H1 (cell line): ENCODE measurements at regions not wholly inside any gene's neighbourhood (a gene's known extent, or its start where the extent isn't known, plus 50 kb on each side); places are given as distances from the start of the nearest gene placed in this dataset.
"Not testable (repeated sequence)": the region's sequence is repeated elsewhere in the genome, so short reads cannot be mapped to it uniquely, and the experiment has no call there.

Experiments
- CTCF ChIA-PET: fragments of 300-600 bp; sonication (Branson Sonifier 250); formaldehyde crosslinking; loops from one replicate; lab custom pipeline; 2021; ENCODE audit not compliant: partially characterized antibody; lab: Charles Lee
- POLR2A ChIA-PET: fragments of 300-600 bp; sonication (Branson Sonifier 250); formaldehyde crosslinking; loops from one replicate; lab custom pipeline; 2021; ENCODE audit warnings: inconsistent platforms; ENCODE audit not compliant: partially characterized antibody; lab: Charles Lee
- DNase-seq, 2 experiments: peaks; one replicate each; pipeline versions ENCODE4 v3.0.0 to v3.0.0-alpha.2; 2010 to 2022; ENCODE audit warnings: low spot score in 2 of 2, low read depth in 1 of 2, mixed read lengths in 1 of 2
- FAIRE-seq: peaks from 2 replicates; lab custom pipeline; 2011; peaks lifted over from hg19 to GRCh38; lab: Jason Lieb, UNC
- H2AFZ ChIP-seq: 2 replicates; pipeline ENCODE4 v1.8.1; 2012; ENCODE audit warnings: low read length, inconsistent platforms
- H2AK5ac ChIP-seq: 2 replicates; pipeline ENCODE4 v1.6.1; 2013; ENCODE audit warnings: low read depth, low read length
- H2BK120ac ChIP-seq: replicated peaks from 2 replicates; pipeline ENCODE3; 2013; ENCODE audit warnings: low read depth, low read length, inconsistent platforms
- H2BK12ac ChIP-seq: 2 replicates; pipeline ENCODE4 v1.6.1; 2013; ENCODE audit warnings: low read depth, low read length
- H2BK15ac ChIP-seq: 2 replicates; pipeline ENCODE4 v1.6.1; 2013; ENCODE audit warnings: low read length
- H2BK20ac ChIP-seq: 2 replicates; pipeline ENCODE4 v1.6.1; 2013; ENCODE audit warnings: low read length
- H2BK5ac ChIP-seq: 2 replicates; pipeline ENCODE4 v1.6.1; 2013; ENCODE audit warnings: low read depth, low read length
- H3K14ac ChIP-seq: 2 replicates; pipeline ENCODE4 v1.6.1; 2013; ENCODE audit warnings: inconsistent platforms; ENCODE audit not compliant: insufficient read length
- H3K18ac ChIP-seq: 2 replicates; pipeline ENCODE4 v1.6.1; 2013; ENCODE audit warnings: low read length; ENCODE audit errors: extremely low read depth
- H3K23ac ChIP-seq: 2 replicates; pipeline ENCODE4 v1.6.1; 2013; ENCODE audit warnings: inconsistent platforms; ENCODE audit not compliant: insufficient read length
- H3K23me2 ChIP-seq: 2 replicates; pipeline ENCODE4 v1.6.1; 2013; ENCODE audit warnings: low read depth, low read length
- H3K27ac ChIP-seq: 2 replicates; pipeline ENCODE4 v1.6.1; 2011; ENCODE audit warnings: low read depth, low read length, inconsistent platforms
- H3K27me3 ChIP-seq, 4 experiments: replicated peaks in 1 of 4; 1 replicate in 1 of 4; 2 replicates in 3 of 4; pipeline versions ENCODE4 v1.6.1 to v1.8.1; 2011 to 2013; ENCODE audit warnings: low read length in 3 of 4, mild to moderate bottlenecking in 3 of 4, inconsistent platforms in 2 of 4, mixed read lengths in 2 of 4, moderate library complexity in 1 of 4; ENCODE audit not compliant: control insufficient read depth in 3 of 4, insufficient read depth in 3 of 4; ENCODE audit errors: extremely low read depth in 1 of 4
- H3K36me3 ChIP-seq, 4 experiments: 2 replicates each; pipeline versions ENCODE4 v1.6.1 to v1.8.1; 2011 to 2013; ENCODE audit warnings: mild to moderate bottlenecking in 4 of 4, low read length in 3 of 4, moderate library complexity in 2 of 4, control low read depth in 1 of 4, inconsistent platforms in 1 of 4; ENCODE audit not compliant: insufficient read depth in 4 of 4, control insufficient read depth in 2 of 4
- H3K4ac ChIP-seq: replicated peaks from 2 replicates; pipeline ENCODE3; 2013; ENCODE audit warnings: low read length, low read depth, mixed read lengths, inconsistent platforms; ENCODE audit not compliant: insufficient read length
- H3K4me1 ChIP-seq, 4 experiments: replicated peaks in 1 of 4; 1 replicate in 1 of 4; 2 replicates in 3 of 4; pipeline versions ENCODE4 v1.6.1 to v1.8.1; 2011 to 2013; ENCODE audit warnings: low read length in 3 of 4, inconsistent platforms in 2 of 4, mixed read lengths in 1 of 4; ENCODE audit not compliant: insufficient read depth in 4 of 4, control insufficient read depth in 3 of 4
- H3K4me2 ChIP-seq, 2 experiments: 2 replicates each; pipeline versions ENCODE4 v1.6.1 to v1.8.1; 2011 to 2013; ENCODE audit warnings: low read depth in 2 of 2, low read length in 2 of 2, control low read depth in 1 of 2, inconsistent platforms in 1 of 2, mild to moderate bottlenecking in 1 of 2; ENCODE audit not compliant: insufficient read depth in 1 of 2
- H3K4me3 ChIP-seq, 4 experiments: fragments of 200-600, 300-600 bp in 1 of 4; sonication (generic), shearing (Covaris generic), sonication (Bioruptor Twin) in 1 of 4; 2 replicates each; pipeline versions ENCODE4 v1.5.1 to v1.8.1; 2011 to 2016; ENCODE audit warnings: low read length in 4 of 4, low read depth in 3 of 4, control low read depth in 2 of 4, inconsistent platforms in 2 of 4, mild to moderate bottlenecking in 2 of 4, mixed read lengths in 1 of 4, moderate library complexity in 1 of 4; ENCODE audit not compliant: insufficient read depth in 2 of 4; ENCODE audit errors: extremely low read depth in 1 of 4
- H3K56ac ChIP-seq: replicated peaks from 2 replicates; pipeline ENCODE3; 2013; ENCODE audit warnings: low read depth, mild to moderate bottlenecking, mixed read lengths, low read length, inconsistent platforms; ENCODE audit not compliant: insufficient read length
- H3K79me1 ChIP-seq: 2 replicates; pipeline ENCODE4 v1.6.1; 2013; ENCODE audit warnings: low read depth, low read length, control low read depth
- H3K79me2 ChIP-seq, 2 experiments: 2 replicates each; pipeline versions ENCODE4 v1.6.1 to v1.8.1; 2012 to 2013; ENCODE audit warnings: low read length in 2 of 2, mild to moderate bottlenecking in 2 of 2, inconsistent platforms in 1 of 2; ENCODE audit not compliant: insufficient read depth in 2 of 2, control insufficient read depth in 1 of 2
- H3K9ac ChIP-seq, 4 experiments: replicated peaks in 1 of 4; 1 replicate in 1 of 4; 2 replicates in 3 of 4; pipeline versions ENCODE4 v1.6.1 to v1.8.1; 2011 to 2013; ENCODE audit warnings: low read depth in 3 of 4, low read length in 3 of 4, control low read depth in 2 of 4, mild to moderate bottlenecking in 2 of 4, moderate library complexity in 2 of 4, inconsistent platforms in 1 of 4; ENCODE audit errors: extremely low read depth in 1 of 4
- H3K9me3 ChIP-seq, 2 experiments: 2 replicates each; pipeline versions ENCODE4 v1.6.1 to v1.8.1; 2012 to 2013; ENCODE audit warnings: mild to moderate bottlenecking in 2 of 2, moderate library complexity in 2 of 2, control low read depth in 1 of 2, inconsistent platforms in 1 of 2, low read depth in 1 of 2, low read length in 1 of 2, mixed read lengths in 1 of 2; ENCODE audit not compliant: insufficient read depth in 2 of 2
- H4K20me1 ChIP-seq, 2 experiments: replicated peaks in 1 of 2; 2 replicates each; pipeline versions ENCODE3 to v1.8.1; 2011 to 2013; ENCODE audit warnings: inconsistent platforms in 2 of 2, low read length in 2 of 2, mild to moderate bottlenecking in 1 of 2; ENCODE audit not compliant: insufficient read depth in 2 of 2, control insufficient read depth in 1 of 2
- H4K5ac ChIP-seq: 2 replicates; pipeline ENCODE4 v1.6.1; 2013; ENCODE audit warnings: low read length, low read depth, mixed read lengths, inconsistent platforms; ENCODE audit not compliant: insufficient read length
- H4K8ac ChIP-seq: 2 replicates; pipeline ENCODE4 v1.8.0; 2013; ENCODE audit warnings: mild to moderate bottlenecking, moderate library complexity, low read length, inconsistent platforms; ENCODE audit not compliant: insufficient read depth; ENCODE audit errors: extremely low read depth
- H4K91ac ChIP-seq: replicated peaks from 2 replicates; pipeline ENCODE3; 2013; ENCODE audit warnings: low read length, mixed read lengths, inconsistent platforms; ENCODE audit not compliant: insufficient read length
- WGBS, 2 experiments: shearing (Covaris generic) in 1 of 2; methylation state at CpG; one replicate each; pipeline versions ENCODE4 v1.1.6 to v1.1.7; 2013 to 2015; ENCODE audit warnings: low lambda C conversion rate in 2 of 2, mixed read lengths in 2 of 2, inconsistent platforms in 1 of 2, low coverage in 1 of 2, missing lambda C conversion rate in 1 of 2; ENCODE audit not compliant: insufficient replicate concordance in 2 of 2, insufficient coverage in 1 of 2, insufficient read length in 1 of 2; ENCODE audit errors: extremely low coverage in 1 of 2, missing lambda C conversion rate in 1 of 2; 5-methylcytosine and 5-hydroxymethylcytosine counted together

DNA sequence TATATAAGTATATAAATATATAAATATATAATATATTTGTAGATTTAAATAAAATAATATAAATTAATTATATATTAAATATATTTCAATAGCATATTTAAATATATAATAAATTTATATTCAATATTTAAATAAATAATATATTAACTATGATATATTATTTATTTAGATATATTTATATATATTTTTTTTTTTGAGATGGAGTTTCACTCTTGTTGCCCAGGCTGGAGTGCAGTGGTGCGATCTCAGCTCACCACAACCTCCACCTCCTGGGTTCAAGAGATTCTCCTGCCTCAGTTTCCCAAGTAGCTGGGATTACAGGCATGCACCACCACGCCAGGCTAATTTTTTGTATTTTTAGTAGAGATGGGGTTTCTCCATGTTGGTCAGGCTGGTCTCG is 426.9 kb upstream of the LMCD1 start:
- H3K4ac ChIP-seq, POLR2A ChIA-PET, H3K4me2 ChIP-seq: not testable (repeated sequence)

More for the DNA sequence above, 426.9 kb upstream of the LMCD1 start:
- WGBS, 2 experiments: 86% methylated on average over 3 of the region's 3 CpGs; no CpG with 5 or more reads in 1 of the 2 experiments
- H2AFZ ChIP-seq, H3K56ac ChIP-seq, H3K27me3 ChIP-seq, FAIRE-seq, H2BK20ac ChIP-seq, H4K20me1 ChIP-seq, H3K9me3 ChIP-seq, H4K8ac ChIP-seq, H4K91ac ChIP-seq, H3K18ac ChIP-seq, H2AK5ac ChIP-seq, H2BK120ac ChIP-seq, H3K79me1 ChIP-seq, H2BK5ac ChIP-seq, H3K79me2 ChIP-seq, DNase-seq, H3K9ac ChIP-seq, H3K23ac ChIP-seq, H3K27ac ChIP-seq, H3K4me1 ChIP-seq, H3K23me2 ChIP-seq, H3K4me3 ChIP-seq, H3K14ac ChIP-seq, H2BK12ac ChIP-seq, CTCF ChIA-PET, H3K36me3 ChIP-seq, H2BK15ac ChIP-seq, H4K5ac ChIP-seq: not testable (repeated sequence)
